ENCODE measurements at regions not wholly inside any gene's neighbourhood (a gene's known extent, or its start where the extent isn't known, plus 50 kb on each side); places are given as distances from the start of the nearest gene placed in this dataset.

GRCh38 chr15:98394546-98394945 lies 253.8 kb upstream of the IGF1R start:
- DNase-seq (ENCODE audit: extremely low read depth in 1 of 11, low read depth in 9 of 11, low spot score in 4 of 11): no peak

GRCh38 chr15:98395974-98396610 lies 252.2 kb upstream of the IGF1R start:
- DNase-seq (ENCODE audit: extremely low read depth in 1 of 11, low read depth in 9 of 11, low spot score in 4 of 11): no peak

- no peak for DNase-seq (ENCODE audit: extremely low read depth in 1 of 11, low read depth in 9 of 11, low spot score in 4 of 11)
These were observed 250.9 kb upstream of the IGF1R start for GRCh38 chr15:98397419-98397818.

- no peak for DNase-seq (ENCODE audit: extremely low read depth in 1 of 11, low read depth in 9 of 11, low spot score in 4 of 11)
These were observed 250.3 kb upstream of the IGF1R start for GRCh38 chr15:98398056-98398455.

- no peak for DNase-seq (ENCODE audit: extremely low read depth in 1 of 11, low read depth in 9 of 11, low spot score in 4 of 11)
These were observed 249.5 kb upstream of the IGF1R start for GRCh38 chr15:98398886-98399285.

- DNase-seq (ENCODE audit: extremely low read depth in 1 of 11, low read depth in 9 of 11, low spot score in 4 of 11): no peak
These were observed 248.2 kb upstream of the IGF1R start for GRCh38 chr15:98400120-98400519.

GRCh38 chr15:98401029-98401428 lies 247.3 kb upstream of the IGF1R start:
- no peak for DNase-seq (ENCODE audit: extremely low read depth in 1 of 11, low read depth in 9 of 11, low spot score in 4 of 11)

GRCh38 chr15:98402486-98402885 lies 245.9 kb upstream of the IGF1R start:
- DNase-seq (ENCODE audit: extremely low read depth in 1 of 11, low read depth in 9 of 11, low spot score in 4 of 11): no peak

GRCh38 chr15:98403169-98403568 lies 245.2 kb upstream of the IGF1R start:
- DNase-seq (ENCODE audit: extremely low read depth in 1 of 11, low read depth in 9 of 11, low spot score in 4 of 11): no peak

GRCh38 chr15:98403569-98403968 lies 244.8 kb upstream of the IGF1R start:
- no peak for DNase-seq (ENCODE audit: extremely low read depth in 1 of 11, low read depth in 9 of 11, low spot score in 4 of 11)

GRCh38 chr15:98405013-98405412 lies 243.3 kb upstream of the IGF1R start:
- no peak for DNase-seq (ENCODE audit: extremely low read depth in 1 of 11, low read depth in 9 of 11, low spot score in 4 of 11)

GRCh38 chr15:98408231-98408630 lies 240.1 kb upstream of the IGF1R start:
- DNase-seq (ENCODE audit: extremely low read depth in 1 of 11, low read depth in 9 of 11, low spot score in 4 of 11): peak in 1 of 11 donors; percentile 56

GRCh38 chr15:98410328-98410727 lies 238.0 kb upstream of the IGF1R start:
- DNase-seq (ENCODE audit: extremely low read depth in 1 of 11, low read depth in 9 of 11, low spot score in 4 of 11): no peak

GRCh38 chr15:98412852-98413251 lies 235.5 kb upstream of the IGF1R start:
- DNase-seq (ENCODE audit: extremely low read depth in 1 of 11, low read depth in 9 of 11, low spot score in 4 of 11): no peak

- no peak for DNase-seq (ENCODE audit: extremely low read depth in 1 of 11, low read depth in 9 of 11, low spot score in 4 of 11)
These were observed 234.3 kb upstream of the IGF1R start for GRCh38 chr15:98413933-98414546.

GRCh38 chr15:98416222-98416855 lies 232.0 kb upstream of the IGF1R start:
- no peak for DNase-seq (ENCODE audit: extremely low read depth in 1 of 11, low read depth in 9 of 11, low spot score in 4 of 11)

GRCh38 chr15:98417346-98417745 lies 231.0 kb upstream of the IGF1R start:
- DNase-seq (ENCODE audit: extremely low read depth in 1 of 11, low read depth in 9 of 11, low spot score in 4 of 11): no peak

- no peak for DNase-seq (ENCODE audit: extremely low read depth in 1 of 11, low read depth in 9 of 11, low spot score in 4 of 11)
These were observed 230.2 kb upstream of the IGF1R start for GRCh38 chr15:98418122-98418521.

- DNase-seq (ENCODE audit: extremely low read depth in 1 of 11, low read depth in 9 of 11, low spot score in 4 of 11): no peak
These were observed 229.1 kb upstream of the IGF1R start for GRCh38 chr15:98419173-98419780.

GRCh38 chr15:98420837-98421236 lies 227.5 kb upstream of the IGF1R start:
- DNase-seq (ENCODE audit: extremely low read depth in 1 of 11, low read depth in 9 of 11, low spot score in 4 of 11): no peak
